ENCODE measurements at regions not wholly inside any gene's neighbourhood (a gene's known extent, or its start where the extent isn't known, plus 50 kb on each side); places are given as distances from the start of the nearest gene placed in this dataset.

DNA sequence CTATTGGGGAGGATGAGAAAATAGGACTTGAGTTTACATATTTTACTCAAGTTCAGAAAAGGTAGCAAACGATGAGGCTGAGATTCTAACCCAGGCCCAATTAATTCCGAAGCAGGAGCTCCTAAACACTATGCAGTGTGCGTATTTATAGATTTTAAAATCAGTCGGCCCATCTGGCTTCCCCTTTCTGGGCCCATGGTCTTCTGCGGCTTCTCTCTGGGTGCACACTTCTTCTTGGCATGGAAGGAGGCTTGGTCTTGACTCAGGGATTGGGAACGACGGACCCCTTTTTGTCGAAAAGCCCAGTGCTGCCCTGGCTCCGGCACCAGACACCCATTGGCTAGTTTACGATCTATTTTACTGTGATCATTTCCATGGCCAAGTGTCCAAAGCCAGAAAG, 1433.8 kb downstream of the BRD1 start:
- Histone ChIP-seq H3K4me1 (ENCODE audit: control insufficient read depth, low read length) (no peaks in the 10 kb centered on the region), H3K36me3 (ENCODE audit: control insufficient read depth, low read length) (no peaks in the 10 kb centered on the region), H3K9me2 (replicated peaks; ENCODE audit: control insufficient read depth, low read length) (no peaks in the 10 kb centered on the region), H3F3A (ENCODE audit: control insufficient read depth, insufficient read depth) (no peaks in the 10 kb centered on the region), H4K20me1 (ENCODE audit: control insufficient read depth, insufficient read depth, low read depth, low read length) (no peaks in the 10 kb centered on the region), H3K27ac (ENCODE audit: low read depth, low read length) (no peak overlapping the region), H3K27me3 (ENCODE audit: control insufficient read depth, low read length) (no peaks in the 10 kb centered on the region), H3K4me3 (ENCODE audit: low read length) (no peak overlapping the region), H3K4me2 (ENCODE audit: low read length) (no peak overlapping the region), H3K79me2 (ENCODE audit: control insufficient read depth, low read length) (no peaks in the 10 kb centered on the region), H3K9me3 (ENCODE audit: control insufficient read depth, insufficient read depth, low read length) (no peaks in the 10 kb centered on the region)
- TF ChIP-seq EZH2phosphoT487 (IDR thresholded peaks at IDR 0.05; ENCODE audit: borderline replicate concordance, low read length): no peak
- TF ChIP-seq, protein P1, sequence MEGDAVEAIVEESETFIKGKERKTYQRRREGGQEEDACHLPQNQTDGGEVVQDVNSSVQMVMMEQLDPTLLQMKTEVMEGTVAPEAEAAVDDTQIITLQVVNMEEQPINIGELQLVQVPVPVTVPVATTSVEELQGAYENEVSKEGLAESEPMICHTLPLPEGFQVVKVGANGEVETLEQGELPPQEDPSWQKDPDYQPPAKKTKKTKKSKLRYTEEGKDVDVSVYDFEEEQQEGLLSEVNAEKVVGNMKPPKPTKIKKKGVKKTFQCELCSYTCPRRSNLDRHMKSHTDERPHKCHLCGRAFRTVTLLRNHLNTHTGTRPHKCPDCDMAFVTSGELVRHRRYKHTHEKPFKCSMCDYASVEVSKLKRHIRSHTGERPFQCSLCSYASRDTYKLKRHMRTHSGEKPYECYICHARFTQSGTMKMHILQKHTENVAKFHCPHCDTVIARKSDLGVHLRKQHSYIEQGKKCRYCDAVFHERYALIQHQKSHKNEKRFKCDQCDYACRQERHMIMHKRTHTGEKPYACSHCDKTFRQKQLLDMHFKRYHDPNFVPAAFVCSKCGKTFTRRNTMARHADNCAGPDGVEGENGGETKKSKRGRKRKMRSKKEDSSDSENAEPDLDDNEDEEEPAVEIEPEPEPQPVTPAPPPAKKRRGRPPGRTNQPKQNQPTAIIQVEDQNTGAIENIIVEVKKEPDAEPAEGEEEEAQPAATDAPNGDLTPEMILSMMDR (IDR thresholded peaks at IDR 0.05; ENCODE audit: low read depth, low read length, poor library complexity, severe bottlenecking): no peak

DNA sequence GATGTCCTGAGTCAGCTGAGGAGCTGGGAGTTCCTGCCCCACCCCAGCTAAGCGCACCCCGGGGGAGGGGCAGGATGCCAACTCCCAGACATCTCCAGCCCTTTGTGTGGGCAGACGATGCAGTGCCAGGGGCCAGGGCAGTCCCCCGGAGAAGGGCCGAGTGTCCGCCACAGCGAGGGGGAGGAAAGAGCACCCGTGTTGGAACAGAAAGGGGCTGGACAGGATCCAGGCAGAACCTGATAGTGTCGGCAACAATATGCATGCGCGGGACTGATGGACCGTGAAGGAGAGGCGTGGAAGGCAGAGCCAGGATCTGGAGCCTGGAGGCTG, 1434.7 kb downstream of the BRD1 start:
- Histone ChIP-seq H3K4me1 (ENCODE audit: control insufficient read depth, low read length) (no peaks in the 10 kb centered on the region), H3K27ac (ENCODE audit: low read depth, low read length) (no peak overlapping the region), H3K79me2 (ENCODE audit: control insufficient read depth, low read length) (no peaks in the 10 kb centered on the region), H3K9me2 (replicated peaks; ENCODE audit: control insufficient read depth, low read length) (no peaks in the 10 kb centered on the region), H3K4me2 (ENCODE audit: low read length) (no peak overlapping the region), H3K4me3 (ENCODE audit: low read length) (no peak overlapping the region), H3K9me3 (ENCODE audit: control insufficient read depth, insufficient read depth, low read length) (no peaks in the 10 kb centered on the region), H4K20me1 (ENCODE audit: control insufficient read depth, insufficient read depth, low read depth, low read length) (no peaks in the 10 kb centered on the region), H3K36me3 (ENCODE audit: control insufficient read depth, low read length) (no peaks in the 10 kb centered on the region), H3F3A (ENCODE audit: control insufficient read depth, insufficient read depth) (no peaks in the 10 kb centered on the region), H3K27me3 (ENCODE audit: control insufficient read depth, low read length) (no peaks in the 10 kb centered on the region)
- TF ChIP-seq, protein P1 (IDR thresholded peaks at IDR 0.05; ENCODE audit: low read depth, low read length, poor library complexity, severe bottlenecking): no peak
- no peak for TF ChIP-seq EZH2phosphoT487 (IDR thresholded peaks at IDR 0.05; ENCODE audit: borderline replicate concordance, low read length)

DNA sequence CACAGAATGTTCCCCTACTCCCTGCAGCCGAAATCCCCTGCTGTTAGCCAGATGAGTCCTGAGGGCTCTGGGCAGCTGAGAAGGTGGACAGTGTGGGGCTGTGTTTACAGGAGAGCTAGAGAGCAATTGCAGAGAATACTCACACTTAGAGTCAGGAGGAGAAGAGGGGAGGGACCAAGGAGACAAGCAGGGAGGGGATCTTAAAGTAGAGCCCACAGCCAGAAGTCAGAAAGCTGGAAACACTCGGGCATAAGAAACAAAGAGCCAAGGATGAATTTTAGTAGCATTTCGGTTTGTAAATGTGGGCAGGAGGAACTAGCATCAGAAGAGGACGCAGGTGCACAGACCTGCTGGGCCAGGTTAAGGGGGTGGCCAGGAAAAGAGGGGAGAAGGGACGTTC, 1435.9 kb downstream of the BRD1 start:
- Histone ChIP-seq H3K4me1 (ENCODE audit: control insufficient read depth, low read length) (no peaks in the 10 kb centered on the region), H3K36me3 (ENCODE audit: control insufficient read depth, low read length) (no peaks in the 10 kb centered on the region), H3F3A (ENCODE audit: control insufficient read depth, insufficient read depth) (no peaks in the 10 kb centered on the region), H3K79me2 (ENCODE audit: control insufficient read depth, low read length) (no peaks in the 10 kb centered on the region), H3K9me3 (ENCODE audit: control insufficient read depth, insufficient read depth, low read length) (no peaks in the 10 kb centered on the region), H4K20me1 (ENCODE audit: control insufficient read depth, insufficient read depth, low read depth, low read length) (no peaks in the 10 kb centered on the region), H3K9me2 (replicated peaks; ENCODE audit: control insufficient read depth, low read length) (no peaks in the 10 kb centered on the region), H3K4me2 (ENCODE audit: low read length) (no peak overlapping the region), H3K27me3 (ENCODE audit: control insufficient read depth, low read length) (no peaks in the 10 kb centered on the region), H3K4me3 (ENCODE audit: low read length) (no peak overlapping the region), H3K27ac (ENCODE audit: low read depth, low read length) (no peak overlapping the region)
- TF ChIP-seq, protein P1 (IDR thresholded peaks at IDR 0.05; ENCODE audit: low read depth, low read length, poor library complexity, severe bottlenecking): no peak
- no peak for TF ChIP-seq EZH2phosphoT487 (IDR thresholded peaks at IDR 0.05; ENCODE audit: borderline replicate concordance, low read length)
